HL-60 (cell line): ENCODE measurements at regions not wholly inside any gene's neighbourhood (a gene's known extent, or its start where the extent isn't known, plus 50 kb on each side); places are given as distances from the start of the nearest gene placed in this dataset.

Experiments
- CTCF ChIP-seq: IDR thresholded peaks from one replicate; pipeline ENCODE4 v1.5.1; 2011; ENCODE audit warnings: low read length, control low read depth, inconsistent platforms; ENCODE audit not compliant: insufficient read depth
- GABPA ChIP-seq: IDR thresholded peaks from 2 replicates; pipeline ENCODE4 v1.6.1; 2012; ENCODE audit warnings: low read depth
- POLR2AphosphoS5 ChIP-seq: IDR thresholded peaks from 2 replicates; pipeline ENCODE4 v1.6.1; 2012; ENCODE audit warnings: low read depth
- REST ChIP-seq: IDR thresholded peaks from 2 replicates; pipeline ENCODE4 v1.6.1; 2012; ENCODE audit warnings: low read depth; ENCODE audit not compliant: insufficient replicate concordance

GRCh38 chr1:116256875-116257274 lies 116.2 kb upstream of the ATP1A1 start:
- TF ChIP-seq CTCF: no peak
- TF ChIP-seq POLR2AphosphoS5: no peak
- TF ChIP-seq REST: no peak
- TF ChIP-seq GABPA: no peak
